HepG2 (cell line): ENCODE measurements at regions not wholly inside any gene's neighbourhood (a gene's known extent, or its start where the extent isn't known, plus 50 kb on each side); places are given as distances from the start of the nearest gene placed in this dataset.
A peak's percentile ranks its signal among the peaks of the same experiment; 100 is the strongest.

Experiments
- CBX1 ChIP-seq: IDR thresholded peaks from one replicate; pipeline ENCODE4 v1.6.1; 2016; ENCODE audit warnings: antibody characterized with exemption, low read depth
- CCAR2 ChIP-seq: fragments of 200-400 bp; formaldehyde crosslinking; optimal IDR thresholded peaks from 2 replicates; pipeline ENCODE3; 2018; ENCODE audit warnings: low read depth, mild to moderate bottlenecking, low read length, moderate library complexity
- CREM ChIP-seq, 2 experiments: sonication (generic) in 1 of 2; formaldehyde crosslinking in 1 of 2; IDR thresholded peaks; 2 replicates each; pipeline versions ENCODE4 v1.4.0 to v1.6.1; 2016 to 2020; ENCODE audit warnings: antibody characterized with exemption in 1 of 2, mild to moderate bottlenecking in 1 of 2, missing genetic modification reagents in 1 of 2
- DR1 ChIP-seq: sonication (generic); formaldehyde crosslinking; IDR thresholded peaks from 2 replicates; pipeline ENCODE4 v1.8.0; 2021; ENCODE audit warnings: mild to moderate bottlenecking, missing genetic modification reagents, inconsistent platforms
- ERF ChIP-seq: IDR thresholded peaks from 2 replicates; pipeline ENCODE4 v1.6.1; 2018; ENCODE audit warnings: missing biosample characterization, missing genetic modification reagents
- GATAD2A ChIP-seq: IDR thresholded peaks from 2 replicates; pipeline ENCODE4 v1.6.1; 2016
- HDAC6 ChIP-seq: fragments of 200-600 bp; sonication (generic); IDR thresholded peaks from 2 replicates; pipeline ENCODE4 v1.7.0; 2017; ENCODE audit warnings: mild to moderate bottlenecking, antibody characterized with exemption, low read length, low read depth
- HMG20A ChIP-seq: IDR thresholded peaks from 2 replicates; pipeline ENCODE4 v1.6.1; 2016; ENCODE audit warnings: borderline replicate concordance
- HNRNPL ChIP-seq: fragments of 200-400 bp; formaldehyde crosslinking; IDR thresholded peaks from 2 replicates; pipeline ENCODE4 v1.6.1; 2017; ENCODE audit warnings: mild to moderate bottlenecking, low read depth, low read length
- KDM1A ChIP-seq: IDR thresholded peaks from 2 replicates; pipeline ENCODE4 v1.6.1; 2016; ENCODE audit warnings: missing compliant biosample characterization
- KDM6A ChIP-seq: IDR thresholded peaks from 2 replicates; pipeline ENCODE4 v1.6.1; 2016; ENCODE audit warnings: low read depth
- MAFK ChIP-seq, 2 experiments: IDR thresholded peaks in 1 of 2; conservative IDR thresholded peaks in 1 of 2; 2 replicates each; pipeline ENCODE4 v1.6.1; 2011; ENCODE audit warnings: improper control_type of control experiment in 2 of 2, low read length in 2 of 2
- MAZ ChIP-seq, 2 experiments: sonication (generic) in 1 of 2; formaldehyde crosslinking in 1 of 2; IDR thresholded peaks; 2 replicates each; pipeline versions ENCODE4 v1.5.0 to v1.6.1; 2012 to 2020; ENCODE audit warnings: low read depth in 2 of 2, mild to moderate bottlenecking in 2 of 2, borderline replicate concordance in 1 of 2, improper control_type of control experiment in 1 of 2, low read length in 1 of 2, missing genetic modification reagents in 1 of 2, moderate library complexity in 1 of 2
- NFKB2 ChIP-seq: sonication (generic); formaldehyde crosslinking; IDR thresholded peaks from 2 replicates; pipeline ENCODE4 v1.4.0; 2020; ENCODE audit warnings: missing genetic modification reagents, borderline replicate concordance
- PAWR ChIP-seq: sonication (generic); formaldehyde crosslinking; IDR thresholded peaks from 2 replicates; pipeline ENCODE4 v1.4.0; 2020; ENCODE audit warnings: missing genetic modification reagents, mild to moderate bottlenecking, borderline replicate concordance
- PRMT3 ChIP-seq: sonication (generic); formaldehyde crosslinking; IDR thresholded peaks from 2 replicates; pipeline ENCODE4 v1.8.1; 2022; ENCODE audit warnings: low read depth, mild to moderate bottlenecking, moderate library complexity, missing genetic modification reagents, borderline replicate concordance
- TSC22D2 ChIP-seq: sonication (generic); formaldehyde crosslinking; IDR thresholded peaks from 2 replicates; pipeline ENCODE4 v1.5.1; 2020; ENCODE audit warnings: missing genetic modification reagents, mild to moderate bottlenecking, borderline replicate concordance
- YEATS4 ChIP-seq: sonication (generic); formaldehyde crosslinking; IDR thresholded peaks from 2 replicates; pipeline ENCODE4 v1.4.0; 2020; ENCODE audit warnings: missing genetic modification reagents, borderline replicate concordance
- ZMYM2 ChIP-seq: sonication (generic); formaldehyde crosslinking; IDR thresholded peaks from 2 replicates; pipeline ENCODE4 v1.8.0; 2022; ENCODE audit warnings: mild to moderate bottlenecking, missing genetic modification reagents
- ZNF12 ChIP-seq: sonication (generic); formaldehyde crosslinking; IDR thresholded peaks from 2 replicates; pipeline ENCODE4 v1.5.0; 2020; ENCODE audit warnings: missing genetic modification reagents
- ZNF331 ChIP-seq: sonication (generic); formaldehyde crosslinking; IDR thresholded peaks from 2 replicates; pipeline ENCODE4 v1.4.0; 2020; ENCODE audit warnings: missing genetic modification reagents
- ZNF839 ChIP-seq: sonication (generic); formaldehyde crosslinking; IDR thresholded peaks from 2 replicates; pipeline ENCODE4 v1.4.0; 2020; ENCODE audit warnings: missing genetic modification reagents, mild to moderate bottlenecking, borderline replicate concordance
- TF ChIP-seq, protein P1 (sequence below): sonication (generic); formaldehyde crosslinking; IDR thresholded peaks from 2 replicates; pipeline ENCODE4 v1.5.1; 2020; ENCODE audit warnings: missing genetic modification reagents, mild to moderate bottlenecking, borderline replicate concordance
- TF ChIP-seq, protein P2 (sequence below): IDR thresholded peaks from 2 replicates; pipeline ENCODE4 v1.6.1; 2016; ENCODE audit warnings: missing compliant biosample characterization, missing genetic modification reagents, borderline replicate concordance
- TF ChIP-seq, protein P3 (sequence below): sonication (generic); formaldehyde crosslinking; IDR thresholded peaks from 2 replicates; pipeline ENCODE4 v1.4.0; 2020; ENCODE audit warnings: missing genetic modification reagents
- TF ChIP-seq, protein P4 (sequence below): sonication (generic); formaldehyde crosslinking; IDR thresholded peaks from 2 replicates; pipeline ENCODE4 v1.4.0; 2020; ENCODE audit warnings: mild to moderate bottlenecking, missing genetic modification reagents

DNA sequence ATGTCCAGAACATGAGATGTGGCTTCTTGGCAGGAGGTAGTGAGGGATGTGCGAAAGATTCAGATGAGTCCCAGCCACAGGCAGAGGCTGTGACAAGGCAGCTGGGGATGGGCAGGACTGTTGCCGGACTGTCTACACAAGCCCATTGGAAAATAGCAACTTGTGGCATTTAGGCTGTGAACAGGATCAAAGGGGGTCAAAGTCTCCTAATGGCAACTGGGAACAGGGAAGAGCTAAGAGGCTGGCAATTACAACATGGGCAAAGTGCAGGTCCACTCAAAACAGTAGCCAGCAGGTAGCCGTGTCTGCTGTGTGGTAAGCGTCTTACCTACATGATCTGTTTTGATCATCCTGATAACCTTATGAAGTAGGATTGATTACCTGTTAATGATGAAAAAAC lies 254.2 kb upstream of the ZNF32 start (continued):
- TF ChIP-seq MAZ (IDR thresholded peaks at IDR 0.05; ENCODE audit: borderline replicate concordance, low read depth, low read length): 0 out of 2 replicates have a peak, but pooled peaks have one; percentile 15
- TF ChIP-seq MAZ (CRISPR knock-in tag; IDR thresholded peaks at IDR 0.05; ENCODE audit: low read depth): no peak
- TF ChIP-seq DR1 (CRISPR knock-in tag): no peak
- TF ChIP-seq PRMT3 (CRISPR knock-in tag): no peak
- TF ChIP-seq MAFK (conservative IDR thresholded peaks at IDR 0.05 in 1 of 2, IDR thresholded peaks at IDR 0.05 in 1 of 2; ENCODE audit: low read length in 2 of 2): no peak
- no peak for TF ChIP-seq KDM1A (CRISPR knock-in tag)
- no peak for TF ChIP-seq TSC22D2 (CRISPR knock-in tag)
- TF ChIP-seq YEATS4 (CRISPR knock-in tag): no peak
- no peak for TF ChIP-seq ZMYM2 (CRISPR knock-in tag)
- TF ChIP-seq GATAD2A (CRISPR knock-in tag): peak; percentile 64
- TF ChIP-seq, protein P1, sequence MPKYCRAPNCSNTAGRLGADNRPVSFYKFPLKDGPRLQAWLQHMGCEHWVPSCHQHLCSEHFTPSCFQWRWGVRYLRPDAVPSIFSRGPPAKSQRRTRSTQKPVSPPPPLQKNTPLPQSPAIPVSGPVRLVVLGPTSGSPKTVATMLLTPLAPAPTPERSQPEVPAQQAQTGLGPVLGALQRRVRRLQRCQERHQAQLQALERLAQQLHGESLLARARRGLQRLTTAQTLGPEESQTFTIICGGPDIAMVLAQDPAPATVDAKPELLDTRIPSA: no peak
- no peak for TF ChIP-seq CBX1
- no peak for TF ChIP-seq HNRNPL
- TF ChIP-seq, protein P2, sequence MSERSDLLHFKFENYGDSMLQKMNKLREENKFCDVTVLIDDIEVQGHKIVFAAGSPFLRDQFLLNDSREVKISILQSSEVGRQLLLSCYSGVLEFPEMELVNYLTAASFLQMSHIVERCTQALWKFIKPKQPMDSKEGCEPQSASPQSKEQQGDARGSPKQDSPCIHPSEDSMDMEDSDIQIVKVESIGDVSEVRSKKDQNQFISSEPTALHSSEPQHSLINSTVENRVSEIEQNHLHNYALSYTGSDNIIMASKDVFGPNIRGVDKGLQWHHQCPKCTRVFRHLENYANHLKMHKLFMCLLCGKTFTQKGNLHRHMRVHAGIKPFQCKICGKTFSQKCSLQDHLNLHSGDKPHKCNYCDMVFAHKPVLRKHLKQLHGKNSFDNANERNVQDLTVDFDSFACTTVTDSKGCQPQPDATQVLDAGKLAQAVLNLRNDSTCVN (CRISPR knock-in tag): no peak
- TF ChIP-seq, protein P3, sequence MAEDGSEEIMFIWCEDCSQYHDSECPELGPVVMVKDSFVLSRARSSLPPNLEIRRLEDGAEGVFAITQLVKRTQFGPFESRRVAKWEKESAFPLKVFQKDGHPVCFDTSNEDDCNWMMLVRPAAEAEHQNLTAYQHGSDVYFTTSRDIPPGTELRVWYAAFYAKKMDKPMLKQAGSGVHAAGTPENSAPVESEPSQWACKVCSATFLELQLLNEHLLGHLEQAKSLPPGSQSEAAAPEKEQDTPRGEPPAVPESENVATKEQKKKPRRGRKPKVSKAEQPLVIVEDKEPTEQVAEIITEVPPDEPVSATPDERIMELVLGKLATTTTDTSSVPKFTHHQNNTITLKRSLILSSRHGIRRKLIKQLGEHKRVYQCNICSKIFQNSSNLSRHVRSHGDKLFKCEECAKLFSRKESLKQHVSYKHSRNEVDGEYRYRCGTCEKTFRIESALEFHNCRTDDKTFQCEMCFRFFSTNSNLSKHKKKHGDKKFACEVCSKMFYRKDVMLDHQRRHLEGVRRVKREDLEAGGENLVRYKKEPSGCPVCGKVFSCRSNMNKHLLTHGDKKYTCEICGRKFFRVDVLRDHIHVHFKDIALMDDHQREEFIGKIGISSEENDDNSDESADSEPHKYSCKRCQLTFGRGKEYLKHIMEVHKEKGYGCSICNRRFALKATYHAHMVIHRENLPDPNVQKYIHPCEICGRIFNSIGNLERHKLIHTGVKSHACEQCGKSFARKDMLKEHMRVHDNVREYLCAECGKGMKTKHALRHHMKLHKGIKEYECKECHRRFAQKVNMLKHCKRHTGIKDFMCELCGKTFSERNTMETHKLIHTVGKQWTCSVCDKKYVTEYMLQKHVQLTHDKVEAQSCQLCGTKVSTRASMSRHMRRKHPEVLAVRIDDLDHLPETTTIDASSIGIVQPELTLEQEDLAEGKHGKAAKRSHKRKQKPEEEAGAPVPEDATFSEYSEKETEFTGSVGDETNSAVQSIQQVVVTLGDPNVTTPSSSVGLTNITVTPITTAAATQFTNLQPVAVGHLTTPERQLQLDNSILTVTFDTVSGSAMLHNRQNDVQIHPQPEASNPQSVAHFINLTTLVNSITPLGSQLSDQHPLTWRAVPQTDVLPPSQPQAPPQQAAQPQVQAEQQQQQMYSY (CRISPR knock-in tag): no peak
- 0 out of 2 replicates have a peak, but pooled peaks have one; percentile 27 for TF ChIP-seq KDM6A (CRISPR knock-in tag)
- no peak for TF ChIP-seq ZNF839 (CRISPR knock-in tag)
- peak; percentile 94 for TF ChIP-seq ZNF12
- TF ChIP-seq PAWR (CRISPR knock-in tag): no peak
- peak; percentile 71; the same call in 1 of the 2 replicates for TF ChIP-seq ERF (CRISPR knock-in tag)
- TF ChIP-seq ZNF331 (CRISPR knock-in tag): peak; percentile 56; the same call in 1 of the 2 replicates
- TF ChIP-seq NFKB2 (CRISPR knock-in tag): no peak
- TF ChIP-seq HDAC6: no peak
- TF ChIP-seq, protein P4, sequence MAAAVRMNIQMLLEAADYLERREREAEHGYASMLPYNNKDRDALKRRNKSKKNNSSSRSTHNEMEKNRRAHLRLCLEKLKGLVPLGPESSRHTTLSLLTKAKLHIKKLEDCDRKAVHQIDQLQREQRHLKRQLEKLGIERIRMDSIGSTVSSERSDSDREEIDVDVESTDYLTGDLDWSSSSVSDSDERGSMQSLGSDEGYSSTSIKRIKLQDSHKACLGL (CRISPR knock-in tag): no peak
- no peak for TF ChIP-seq CREM (IDR thresholded peaks at IDR 0.05)
- no peak for TF ChIP-seq CREM (CRISPR knock-in tag; IDR thresholded peaks at IDR 0.05)
- TF ChIP-seq CCAR2: no peak
- TF ChIP-seq HMG20A (CRISPR knock-in tag): peak; percentile 57; the same call in 1 of the 2 replicates
